IMR-90 (cell line): ENCODE measurements at regions not wholly inside any gene's neighbourhood (a gene's known extent, or its start where the extent isn't known, plus 50 kb on each side); places are given as distances from the start of the nearest gene placed in this dataset.

Source experiments
- ATAC-seq: fragments of 200-7000 bp; cut with Tn5 transposase; 2 replicates; pipeline ENCODE4 v1.9.1; 2020; ENCODE audit warnings: low read depth, mild to moderate bottlenecking, moderate library complexity
- BruUV-seq: library from RNA; stranded (reverse); fragments of 400-500 nt; replicated peaks from 2 replicates; lab custom pipeline; 2021; lab: Mats Ljungman, UMichigan
- CTCF ChIA-PET: fragments of 300-600 bp; formaldehyde crosslinking; extraction: SDS; loops from one replicate; lab custom pipeline; 2021; ENCODE audit warnings: antibody characterized with exemption; lab: Yijun Ruan, JAX
- POLR2A ChIA-PET: fragments of 300-600 bp; sonication (Branson Sonifier 250); formaldehyde crosslinking; loops from one replicate; lab custom pipeline; 2022; ENCODE audit warnings: antibody characterized with exemption; ENCODE audit not compliant: unreplicated experiment; lab: Charles Lee
- DNase-seq: peaks from one replicate; pipeline ENCODE4 v3.0.0; 2013
- H2AFZ ChIP-seq: replicated peaks from 2 replicates; pipeline ENCODE3; 2013; ENCODE audit warnings: low read length, mild to moderate bottlenecking; ENCODE audit not compliant: poor library complexity
- H2AK5ac ChIP-seq: 2 replicates; pipeline ENCODE4 v1.6.1; 2013; ENCODE audit warnings: low read depth, low read length, inconsistent platforms
- H2AK9ac ChIP-seq: replicated peaks from 2 replicates; pipeline ENCODE3; 2013; ENCODE audit warnings: mild to moderate bottlenecking, low read depth, low read length, moderate library complexity; ENCODE audit not compliant: poor library complexity
- H2BK120ac ChIP-seq: 2 replicates; pipeline ENCODE4 v1.6.1; 2013; ENCODE audit warnings: low read depth, low read length, inconsistent platforms
- H2BK15ac ChIP-seq: 3 replicates; pipeline ENCODE4 v1.6.1; 2013; ENCODE audit warnings: low read depth, low read length, inconsistent platforms
- H2BK20ac ChIP-seq: 2 replicates; pipeline ENCODE4 v1.6.1; 2013; ENCODE audit warnings: low read depth, mild to moderate bottlenecking, inconsistent platforms, low read length, moderate library complexity
- H2BK5ac ChIP-seq: 2 replicates; pipeline ENCODE4 v1.6.1; 2013; ENCODE audit warnings: mild to moderate bottlenecking, low read depth, low read length, inconsistent platforms; ENCODE audit not compliant: poor library complexity, severe bottlenecking
- H3K14ac ChIP-seq: replicated peaks from 2 replicates; pipeline ENCODE4 v1.6.1; 2013; ENCODE audit warnings: low read depth, low read length, inconsistent platforms
- H3K18ac ChIP-seq: 2 replicates; pipeline ENCODE4 v1.6.1; 2013; ENCODE audit warnings: low read depth, low read length, control low read depth
- H3K23ac ChIP-seq: 2 replicates; pipeline ENCODE4 v1.6.1; 2013; ENCODE audit warnings: low read depth, low read length, inconsistent platforms
- H3K27ac ChIP-seq: 2 replicates; pipeline ENCODE4 v1.5.1; 2013; ENCODE audit warnings: mild to moderate bottlenecking, control low read depth, low read length; ENCODE audit not compliant: insufficient read depth
- H3K27me3 ChIP-seq: 2 replicates; pipeline ENCODE4 v1.6.1; 2013; ENCODE audit warnings: low read length; ENCODE audit not compliant: control insufficient read depth, insufficient read depth
- H3K36me3 ChIP-seq: 2 replicates; pipeline ENCODE4 v1.6.1; 2013; ENCODE audit warnings: low read length, mixed read lengths; ENCODE audit not compliant: control insufficient read depth, insufficient read depth
- H3K4ac ChIP-seq: 2 replicates; pipeline ENCODE4 v1.6.1; 2013; ENCODE audit warnings: low read depth, low read length, inconsistent platforms
- H3K4me1 ChIP-seq: 2 replicates; pipeline ENCODE4 v1.6.1; 2013; ENCODE audit warnings: low read length, mixed read lengths; ENCODE audit not compliant: control insufficient read depth, insufficient read depth
- H3K4me2 ChIP-seq: 2 replicates; pipeline ENCODE4 v1.6.1; 2013; ENCODE audit warnings: low read depth, mild to moderate bottlenecking, control low read depth, low read length, moderate library complexity
- H3K4me3 ChIP-seq: 2 replicates; pipeline ENCODE4 v1.5.1; 2013; ENCODE audit warnings: low read depth, mild to moderate bottlenecking, control low read depth, low read length, moderate library complexity; ENCODE audit not compliant: insufficient read depth
- H3K56ac ChIP-seq: 2 replicates; pipeline ENCODE4 v1.6.1; 2013; ENCODE audit warnings: low read length, inconsistent platforms; ENCODE audit not compliant: insufficient read depth; ENCODE audit errors: extremely low read depth
- H3K79me1 ChIP-seq, 2 experiments: 2 replicates each; pipeline ENCODE4 v1.6.1; 2013; ENCODE audit warnings: low read length in 2 of 2, inconsistent platforms in 1 of 2, low read depth in 1 of 2
- H3K9ac ChIP-seq: 2 replicates; pipeline ENCODE4 v1.6.1; 2013; ENCODE audit warnings: low read depth, low read length, control low read depth
- H3K9me1 ChIP-seq: 2 replicates; pipeline ENCODE4 v1.6.1; 2013; ENCODE audit warnings: low read length, inconsistent platforms; ENCODE audit not compliant: insufficient read depth
- H3K9me3 ChIP-seq: 2 replicates; pipeline ENCODE4 v1.6.1; 2013; ENCODE audit warnings: low read length; ENCODE audit not compliant: control insufficient read depth, insufficient read depth
- H4K20me1 ChIP-seq: 2 replicates; pipeline ENCODE4 v1.6.1; 2013; ENCODE audit warnings: low read length, inconsistent platforms; ENCODE audit not compliant: insufficient read depth
- H4K5ac ChIP-seq: 2 replicates; pipeline ENCODE4 v1.6.1; 2013; ENCODE audit warnings: mild to moderate bottlenecking, low read depth, low read length, control low read depth
- H4K8ac ChIP-seq, 2 experiments: 2 replicates each; pipeline ENCODE4 v1.6.1; 2013; ENCODE audit warnings: low read depth in 2 of 2, low read length in 2 of 2, control low read depth in 1 of 2, inconsistent platforms in 1 of 2
- H4K91ac ChIP-seq: 2 replicates; pipeline ENCODE4 v1.6.1; 2013; ENCODE audit warnings: low read depth, low read length, inconsistent platforms; ENCODE audit not compliant: insufficient read depth
- BHLHE40 ChIP-seq: fragments of 150-350 bp; IDR thresholded peaks from 2 replicates; pipeline ENCODE4 v1.6.1; 2016; ENCODE audit warnings: mild to moderate bottlenecking, low read depth, low read length
- CEBPB ChIP-seq: IDR thresholded peaks from 2 replicates; pipeline ENCODE4 v1.6.1; 2012; ENCODE audit warnings: low read depth, low read length, improper control_type of control experiment
- CTCF ChIP-seq: conservative IDR thresholded peaks from 2 replicates; pipeline ENCODE4 v1.5.1; 2012; ENCODE audit warnings: mild to moderate bottlenecking, low read depth, low read length, improper control_type of control experiment
- FOS ChIP-seq: fragments of 150-350 bp; IDR thresholded peaks from 2 replicates; pipeline ENCODE4 v1.6.1; 2016; ENCODE audit warnings: low read depth, low read length
- NFE2L2 ChIP-seq: fragments of 150-350 bp; IDR thresholded peaks from 2 replicates; pipeline ENCODE4 v1.6.1; 2016; ENCODE audit warnings: low read depth, mild to moderate bottlenecking, low read length
- RAD21 ChIP-seq: IDR thresholded peaks from 2 replicates; pipeline ENCODE4 v1.6.1; 2012; ENCODE audit warnings: low read length, improper control_type of control experiment
- RCOR1 ChIP-seq: IDR thresholded peaks from 2 replicates; pipeline ENCODE4 v1.6.1; 2012; ENCODE audit warnings: mild to moderate bottlenecking, low read length, improper control_type of control experiment; ENCODE audit not compliant: insufficient replicate concordance
- SMC3 ChIP-seq: fragments of 150-350 bp; IDR thresholded peaks from 2 replicates; pipeline ENCODE4 v1.6.1; 2016; ENCODE audit warnings: low read depth, mild to moderate bottlenecking, antibody characterized with exemption, low read length, moderate library complexity
- WGBS, 2 experiments: methylation state at CpG; one replicate each; pipeline versions ENCODE4 v1.1.5 to v1.1.7; 2013; ENCODE audit warnings: missing lambda C conversion rate in 2 of 2; ENCODE audit not compliant: insufficient read length in 1 of 2; ENCODE audit errors: extremely low coverage in 2 of 2; 5-methylcytosine and 5-hydroxymethylcytosine counted together
- dilution Hi-C: fragments of 300-500 bp; cut with HindIII; formaldehyde crosslinking; loops from one replicate; pipeline ENCODE4 v1.14.3; 2018; ENCODE audit warnings: low sequenced_read_pairs; ENCODE audit not compliant: unreplicated experiment
- in situ Hi-C: fragments of 300-500 bp; cut with MboI; formaldehyde crosslinking; loops from 3 replicates; pipeline ENCODE4 v1.14.3; 2019; ENCODE audit warnings: low sequenced_read_pairs, inconsistent platforms, mixed read lengths
- intact Hi-C: fragments of 100-400 bp; cut with micrococcal nuclease; formaldehyde crosslinking; loops from 2 replicates; pipeline ENCODE4 v1.10.0; 2022
- TF ChIP-seq, protein P1 (sequence below): fragments of 150-350 bp; IDR thresholded peaks from 2 replicates; pipeline ENCODE4 v1.6.1; 2016; ENCODE audit warnings: low read depth, mild to moderate bottlenecking, low read length, moderate library complexity, borderline replicate concordance
- TF ChIP-seq, protein P2 (sequence below): fragments of 150-350 bp; IDR thresholded peaks from 2 replicates; pipeline ENCODE4 v1.6.1; 2017; ENCODE audit warnings: mild to moderate bottlenecking, antibody characterized with exemption, low read length, low read depth

GRCh38 chr18:38801640-38802039 lies 1236.0 kb upstream of the CELF4 start:
- Histone ChIP-seq H3K9me3 (peaks cover 2% of the 10 kb centered on the region; the same call in 1 of the 2 replicates), H2BK5ac (no peak overlapping the region), H3K27ac (no peak overlapping the region), H3K56ac (no peak overlapping the region), H2AK9ac (no peak overlapping the region), H3K14ac (no peak overlapping the region), H4K5ac (no peak overlapping the region), H3K27me3 (no peaks in the 10 kb centered on the region), H3K23ac (no peak overlapping the region), H2AFZ (no peak overlapping the region), H2AK5ac (no peak overlapping the region), H3K79me1 (no peaks in the 10 kb centered on the region), H3K4ac (no peak overlapping the region), H3K4me1 (no peaks in the 10 kb centered on the region), H3K4me2 (no peak overlapping the region), H3K9ac (no peak overlapping the region), H2BK20ac (no peak overlapping the region), H2BK120ac (no peak overlapping the region), H2BK15ac (no peak overlapping the region), H3K18ac (no peak overlapping the region), H4K91ac (no peak overlapping the region), H4K8ac (no peak overlapping the region), H3K36me3 (no peaks in the 10 kb centered on the region), H4K20me1 (no peaks in the 10 kb centered on the region), H3K9me1 (no peaks in the 10 kb centered on the region), H3K4me3 (no peak overlapping the region)
- no TSS peak for BruUV-seq
- DNase-seq (no peak), ATAC-seq (no peak)
- intact Hi-C loops (no loop called here), in situ Hi-C loops (no loop called here), dilution Hi-C loops (no loop called here)
- no CpG with 5 or more reads among the region's 2 CpGs for WGBS, 2 experiments
- TF ChIP-seq, protein P1, sequence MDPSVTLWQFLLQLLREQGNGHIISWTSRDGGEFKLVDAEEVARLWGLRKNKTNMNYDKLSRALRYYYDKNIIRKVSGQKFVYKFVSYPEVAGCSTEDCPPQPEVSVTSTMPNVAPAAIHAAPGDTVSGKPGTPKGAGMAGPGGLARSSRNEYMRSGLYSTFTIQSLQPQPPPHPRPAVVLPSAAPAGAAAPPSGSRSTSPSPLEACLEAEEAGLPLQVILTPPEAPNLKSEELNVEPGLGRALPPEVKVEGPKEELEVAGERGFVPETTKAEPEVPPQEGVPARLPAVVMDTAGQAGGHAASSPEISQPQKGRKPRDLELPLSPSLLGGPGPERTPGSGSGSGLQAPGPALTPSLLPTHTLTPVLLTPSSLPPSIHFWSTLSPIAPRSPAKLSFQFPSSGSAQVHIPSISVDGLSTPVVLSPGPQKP: no peak
- no peak for TF ChIP-seq NFE2L2
- TF ChIP-seq RAD21: no peak
- TF ChIP-seq, protein P2, sequence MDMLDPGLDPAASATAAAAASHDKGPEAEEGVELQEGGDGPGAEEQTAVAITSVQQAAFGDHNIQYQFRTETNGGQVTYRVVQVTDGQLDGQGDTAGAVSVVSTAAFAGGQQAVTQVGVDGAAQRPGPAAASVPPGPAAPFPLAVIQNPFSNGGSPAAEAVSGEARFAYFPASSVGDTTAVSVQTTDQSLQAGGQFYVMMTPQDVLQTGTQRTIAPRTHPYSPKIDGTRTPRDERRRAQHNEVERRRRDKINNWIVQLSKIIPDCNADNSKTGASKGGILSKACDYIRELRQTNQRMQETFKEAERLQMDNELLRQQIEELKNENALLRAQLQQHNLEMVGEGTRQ: no peak
- no peak for TF ChIP-seq SMC3
- no peak for TF ChIP-seq CEBPB
- TF ChIP-seq BHLHE40: no peak
- no peak for TF ChIP-seq FOS
- TF ChIP-seq RCOR1: no peak
- no peak for TF ChIP-seq CTCF
- ChIA-PET CTCF (no interaction called here), POLR2A (no interaction called here)
